Ishikawa (cell line): ENCODE measurements at regions not wholly inside any gene's neighbourhood (a gene's known extent, or its start where the extent isn't known, plus 50 kb on each side); places are given as distances from the start of the nearest gene placed in this dataset.

Source experiments
- CEBPB ChIP-seq: IDR thresholded peaks from 2 replicates; pipeline ENCODE4 v1.6.1; 2012
- CREB1 ChIP-seq: IDR thresholded peaks from 2 replicates; pipeline ENCODE4 v1.6.1; 2012; ENCODE audit warnings: low read depth
- EGR1 ChIP-seq: IDR thresholded peaks from 2 replicates; pipeline ENCODE4 v1.6.1; 2012
- EP300 ChIP-seq: IDR thresholded peaks from 2 replicates; pipeline ENCODE4 v1.6.1; 2012; ENCODE audit warnings: borderline replicate concordance
- MAX ChIP-seq: IDR thresholded peaks from 2 replicates; pipeline ENCODE4 v1.6.1; 2012
- NFIC ChIP-seq: IDR thresholded peaks from 2 replicates; pipeline ENCODE4 v1.6.1; 2012
- RAD21 ChIP-seq: IDR thresholded peaks from 2 replicates; pipeline ENCODE4 v1.6.1; 2012; ENCODE audit warnings: low read depth
- ZBTB7A ChIP-seq: IDR thresholded peaks from 2 replicates; pipeline ENCODE4 v1.6.1; 2012; ENCODE audit warnings: low read depth

- TF ChIP-seq MAX = no peak
- TF ChIP-seq ZBTB7A = no peak
- TF ChIP-seq RAD21 = no peak
- TF ChIP-seq CEBPB = no peak
- TF ChIP-seq EP300 = no peak
- TF ChIP-seq CREB1 = no peak
- TF ChIP-seq NFIC = no peak
- TF ChIP-seq EGR1 = no peak
Observed at GRCh38 chr10:83205861-83206260, 933.4 kb upstream of the GHITM start.
